Stimulated activated naive CD8-positive, alpha-beta T cell treated with anti-CD3 and anti-CD28 coated beads, Interleukin-15, amount 100 ng/mL, for 72 hours (primary cell): ENCODE measurements at regions not wholly inside any gene's neighbourhood (a gene's known extent, or its start where the extent isn't known, plus 50 kb on each side); places are given as distances from the start of the nearest gene placed in this dataset.
A peak's percentile ranks its signal among the peaks of the same experiment; 100 is the strongest.

Experiments used
- ATAC-seq: fragments of 150-1000 bp; cut with Tn5 transposase; 2 replicates; pipeline ENCODE4 v1.10.0; 2021; ENCODE audit warnings: mild to moderate bottlenecking, moderate library complexity
- DNase-seq, 2 donors: peaks; one replicate each; pipeline ENCODE4 v3.0.0; 2021 to 2022
- H3K27ac Mint-ChIP-seq, 2 donors: one replicate each; pipeline ENCODE4 v1.8.0; 2022; ENCODE audit warnings: mild to moderate bottlenecking in 2 of 2, mixed read lengths in 2 of 2, moderate library complexity in 2 of 2
- H3K27me3 Mint-ChIP-seq: one replicate; pipeline ENCODE4 v1.8.0; 2022; ENCODE audit warnings: mixed read lengths
- H3K4me1 Mint-ChIP-seq: one replicate; pipeline ENCODE4 v1.8.0; 2022; ENCODE audit warnings: mild to moderate bottlenecking, mixed read lengths
- H3K4me3 Mint-ChIP-seq, 2 donors: one replicate each; pipeline ENCODE4 v1.8.0; 2022; ENCODE audit warnings: mild to moderate bottlenecking in 2 of 2, mixed read lengths in 2 of 2, moderate library complexity in 1 of 2
- H3K9me3 Mint-ChIP-seq, 2 donors: one replicate each; pipeline ENCODE4 v1.8.0; 2022; ENCODE audit warnings: mixed read lengths in 2 of 2

DNA sequence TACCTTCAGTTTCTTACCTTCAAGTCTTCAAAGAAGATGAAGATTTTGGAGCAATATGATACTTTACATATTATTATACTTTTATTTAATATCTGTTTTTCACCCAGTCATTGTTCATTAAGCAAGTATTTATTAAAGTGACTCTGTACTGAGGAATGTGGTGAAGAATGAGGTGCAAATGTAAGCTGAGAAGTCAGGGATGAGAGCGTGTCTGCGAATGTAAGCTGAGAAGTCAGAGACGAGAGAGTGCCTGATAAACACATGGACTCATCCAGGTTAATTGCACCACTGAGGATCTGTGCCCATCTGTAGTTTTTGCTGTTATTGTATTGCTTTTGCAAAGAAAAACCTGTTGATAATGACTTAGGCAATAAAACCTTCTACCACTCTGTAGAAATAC, 211.9 kb upstream of the FAR2 start:
- no peak for DNase-seq
- ATAC-seq: no peak
- no peak overlapping the region for H3K27ac Mint-ChIP-seq
- H3K4me3 Mint-ChIP-seq: no peak overlapping the region
- no peaks in the 10 kb centered on the region for H3K4me1 Mint-ChIP-seq
- H3K9me3 Mint-ChIP-seq: no peaks in the 10 kb centered on the region
- peaks cover 18% of the 10 kb centered on the region for H3K27me3 Mint-ChIP-seq

DNA sequence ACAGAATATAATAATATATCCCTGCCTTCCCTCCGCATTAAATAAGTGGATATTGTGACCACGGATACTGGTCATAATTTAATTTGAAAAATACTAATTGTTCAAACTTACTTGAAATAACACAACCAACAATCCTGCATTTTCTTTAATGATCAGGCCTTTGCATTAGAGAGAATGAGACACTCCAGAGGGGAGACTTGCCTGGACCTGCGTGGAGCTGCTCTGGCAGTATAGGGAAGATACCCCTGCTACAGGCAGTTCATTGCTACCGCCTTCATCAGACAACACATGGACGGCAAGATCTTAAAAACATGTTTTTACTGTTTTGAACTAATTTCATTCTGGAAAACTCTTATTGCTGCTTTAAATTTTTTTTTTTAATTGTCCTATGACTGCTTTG, 211.0 kb upstream of the FAR2 start:
- H3K27me3 Mint-ChIP-seq: peaks cover 18% of the 10 kb centered on the region
- DNase-seq: no peak
- no peak for ATAC-seq
- no peaks in the 10 kb centered on the region for H3K9me3 Mint-ChIP-seq
- no peak overlapping the region for H3K27ac Mint-ChIP-seq
- H3K4me3 Mint-ChIP-seq: no peak overlapping the region
- no peaks in the 10 kb centered on the region for H3K4me1 Mint-ChIP-seq

DNA sequence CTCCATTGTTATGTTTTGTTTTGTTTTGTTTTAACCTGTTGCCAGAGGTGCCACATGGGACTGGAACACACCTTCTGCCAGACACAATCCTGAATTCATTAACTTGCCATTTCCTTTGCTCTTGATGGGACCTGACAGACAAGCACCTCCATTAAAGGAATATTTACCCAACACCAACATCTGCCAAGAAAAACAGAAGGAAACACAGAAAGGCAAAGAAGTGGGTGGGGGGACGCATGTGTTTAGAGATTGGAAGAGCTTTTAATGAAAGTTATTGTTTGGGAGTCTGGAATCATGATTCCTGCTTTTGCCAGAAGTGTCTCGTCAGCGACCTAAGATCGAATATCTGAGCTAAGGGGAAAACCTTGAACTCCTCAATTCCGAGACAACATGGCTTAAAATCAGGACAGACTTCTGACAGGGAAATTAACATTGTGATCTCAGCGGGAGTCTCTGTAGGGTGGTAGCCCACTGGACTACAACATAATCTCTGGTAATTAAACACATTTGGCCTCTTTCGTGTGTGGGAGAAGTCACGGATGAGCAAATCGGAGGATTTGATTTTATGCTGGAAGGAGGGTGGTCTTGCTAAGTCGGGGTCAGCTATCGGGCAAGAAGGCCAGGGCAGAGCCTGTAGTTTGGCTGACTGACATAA, 210.4 kb upstream of the FAR2 start:
- peak overlapping the region in 1 of 2 donors; percentile 58 for H3K27ac Mint-ChIP-seq
- H3K9me3 Mint-ChIP-seq: no peaks in the 10 kb centered on the region
- ATAC-seq: no peak
- peaks cover 18% of the 10 kb centered on the region for H3K27me3 Mint-ChIP-seq
- no peak overlapping the region for H3K4me3 Mint-ChIP-seq
- H3K4me1 Mint-ChIP-seq: no peaks in the 10 kb centered on the region
- no peak for DNase-seq

DNA sequence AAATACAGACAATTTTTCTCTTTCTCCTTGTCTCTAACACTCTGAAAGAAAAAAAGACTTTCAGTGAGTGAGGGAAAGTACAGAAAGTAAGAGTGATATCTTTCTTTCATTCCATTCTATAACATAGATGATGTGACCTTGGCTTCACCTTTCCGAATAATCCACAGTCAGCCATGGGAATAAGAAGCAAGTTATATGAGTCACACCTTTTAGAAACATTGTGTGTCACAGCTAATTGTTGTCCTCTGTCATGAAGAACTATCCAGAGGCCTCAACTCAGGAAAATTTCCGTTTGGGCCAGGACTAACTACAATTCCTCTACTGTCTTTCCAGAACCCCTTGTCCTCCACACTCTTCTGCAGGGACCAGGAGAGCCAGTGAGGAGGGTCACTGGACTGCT, 209.7 kb upstream of the FAR2 start:
- Mint-ChIP-seq H3K9me3 (no peaks in the 10 kb centered on the region), H3K27ac (no peak overlapping the region), H3K27me3 (peaks cover 18% of the 10 kb centered on the region), H3K4me3 (no peak overlapping the region), H3K4me1 (no peaks in the 10 kb centered on the region)
- DNase-seq (no peak), ATAC-seq (no peak)

DNA sequence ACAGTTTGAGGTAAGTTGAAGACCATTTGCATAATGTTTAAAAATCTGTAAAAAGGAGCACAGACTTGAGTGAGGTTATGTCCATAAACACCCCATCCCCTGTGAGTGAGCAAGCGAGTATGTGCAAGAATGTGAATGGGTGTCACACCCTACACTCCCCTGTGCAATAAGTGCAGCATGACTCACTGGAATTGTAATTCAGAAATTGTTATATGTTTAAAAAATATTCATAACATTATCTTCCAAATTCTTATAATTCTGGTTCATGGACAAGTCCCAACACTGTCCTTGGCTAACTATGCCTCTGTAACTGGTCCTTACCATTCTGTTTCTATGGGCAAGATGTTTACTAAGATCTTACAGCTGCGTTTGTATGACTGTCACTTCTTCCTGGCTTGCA, 207.8 kb upstream of the FAR2 start:
- no peak for DNase-seq

DNA sequence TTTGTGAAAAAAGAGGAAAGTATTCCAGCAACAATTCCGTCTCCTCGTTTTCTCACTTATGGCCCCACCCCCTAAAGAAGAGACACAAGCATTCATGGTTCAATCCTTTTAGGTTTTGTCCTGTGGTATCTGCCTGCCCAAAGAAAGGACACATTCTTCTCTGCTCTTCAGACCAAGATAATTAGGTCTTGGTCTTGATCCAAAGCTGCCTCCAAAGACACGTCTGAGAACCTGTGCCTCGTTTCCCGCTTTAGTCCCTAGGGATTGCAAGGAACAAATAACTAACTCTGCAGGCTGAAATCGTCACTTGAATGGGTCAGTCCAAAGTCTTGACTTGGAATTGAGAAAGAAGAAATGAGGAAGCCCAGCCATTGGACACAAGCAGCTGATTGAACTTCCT, 202.7 kb upstream of the FAR2 start:
- no peaks in the 10 kb centered on the region for H3K9me3 Mint-ChIP-seq
- DNase-seq: no peak

More for the DNA sequence above, 207.8 kb upstream of the FAR2 start:
- Mint-ChIP-seq H3K27me3 (peaks cover 18% of the 10 kb centered on the region), H3K9me3 (no peaks in the 10 kb centered on the region), H3K4me3 (no peak overlapping the region), H3K4me1 (no peaks in the 10 kb centered on the region), H3K27ac (no peak overlapping the region)
- no peak for ATAC-seq

DNA sequence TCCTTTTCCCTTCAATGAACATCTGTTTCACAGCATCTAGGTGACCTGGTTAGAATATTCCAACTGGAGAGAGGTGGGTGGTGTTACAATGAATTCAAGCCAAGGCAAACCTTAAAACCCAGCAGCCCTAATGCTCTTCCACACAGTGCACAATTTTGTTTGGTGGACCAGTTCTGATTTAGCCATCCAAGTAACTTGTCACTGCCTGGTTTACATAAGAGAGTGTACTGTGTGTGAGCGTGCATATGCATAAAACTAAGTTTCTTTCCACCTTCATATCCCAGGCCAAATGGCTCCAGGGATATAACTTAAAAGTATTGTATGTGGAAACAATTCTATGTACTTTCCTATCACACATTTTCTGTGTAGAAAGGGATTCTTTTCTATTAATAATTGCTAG, 200.4 kb upstream of the FAR2 start:
- Mint-ChIP-seq H3K27me3 (no peaks in the 10 kb centered on the region), H3K27ac (no peak overlapping the region), H3K4me1 (no peaks in the 10 kb centered on the region), H3K4me3 (no peak overlapping the region), H3K9me3 (no peaks in the 10 kb centered on the region)
- DNase-seq (no peak), ATAC-seq (no peak)

More for the DNA sequence above, 202.7 kb upstream of the FAR2 start:
- Mint-ChIP-seq H3K27ac (no peak overlapping the region), H3K4me3 (no peak overlapping the region), H3K4me1 (no peaks in the 10 kb centered on the region), H3K27me3 (no peaks in the 10 kb centered on the region)
- no peak for ATAC-seq

DNA sequence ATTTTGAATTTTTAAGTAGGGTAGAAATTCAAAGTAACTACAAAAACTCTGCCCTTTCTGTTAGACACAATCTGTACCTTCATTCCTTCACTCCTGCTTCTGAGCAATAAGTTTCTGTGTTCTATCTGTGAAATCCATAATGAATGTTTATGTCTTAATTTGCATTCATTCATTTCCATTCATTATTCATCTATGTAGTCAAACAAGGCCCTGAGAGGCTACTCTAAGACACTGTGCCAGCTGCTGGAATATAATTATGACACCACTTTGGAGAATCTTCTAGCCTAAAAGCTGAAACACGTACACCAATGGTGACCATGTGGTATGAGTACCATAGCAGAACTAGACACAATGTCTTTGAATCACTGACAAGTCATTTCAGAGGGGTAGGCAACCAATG, 199.9 kb upstream of the FAR2 start:
- Mint-ChIP-seq H3K9me3 (no peaks in the 10 kb centered on the region), H3K27ac (no peak overlapping the region), H3K4me1 (no peaks in the 10 kb centered on the region), H3K27me3 (no peaks in the 10 kb centered on the region), H3K4me3 (no peak overlapping the region)
- ATAC-seq: no peak
- DNase-seq: no peak

DNA sequence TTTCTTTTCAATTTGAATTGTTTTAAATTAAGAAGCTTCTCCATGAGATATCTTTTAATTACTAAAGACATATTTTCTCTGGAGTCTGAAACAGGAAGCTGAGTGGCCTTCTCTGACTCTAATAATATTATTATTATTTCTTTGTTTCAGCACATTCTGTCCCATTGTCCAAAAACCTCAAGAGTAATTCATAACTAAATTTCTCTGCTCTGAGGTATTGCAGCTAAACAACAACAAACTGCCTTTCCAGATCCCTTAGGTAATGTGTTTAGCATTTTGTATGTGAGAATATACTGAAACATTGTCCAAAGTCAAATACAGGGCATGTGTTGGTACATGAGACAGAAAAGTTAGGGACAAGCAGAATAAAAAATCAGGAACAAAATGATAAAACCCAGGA, 199.0 kb upstream of the FAR2 start:
- Mint-ChIP-seq H3K4me3 (no peak overlapping the region), H3K27ac (no peak overlapping the region), H3K9me3 (no peaks in the 10 kb centered on the region), H3K4me1 (no peaks in the 10 kb centered on the region), H3K27me3 (no peaks in the 10 kb centered on the region)
- DNase-seq (no peak), ATAC-seq (no peak)

DNA sequence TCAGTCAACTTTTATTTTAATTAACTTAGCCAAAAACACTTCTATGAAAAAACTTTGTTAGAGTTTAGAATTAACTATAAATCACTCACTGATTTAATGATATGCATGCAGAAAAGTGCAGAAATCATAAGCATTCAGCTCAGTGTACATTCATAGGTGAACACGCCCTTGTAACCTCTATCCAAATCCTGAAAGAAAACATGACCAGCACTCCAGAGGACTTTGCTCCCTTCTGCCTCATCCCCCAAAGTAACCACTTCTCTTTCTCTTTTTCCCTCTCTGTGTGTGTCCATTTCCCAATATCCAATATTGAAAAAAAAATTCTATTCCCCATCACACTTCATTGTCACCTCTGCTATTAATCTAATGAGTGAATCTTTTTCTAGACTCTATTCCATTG, 197.1 kb upstream of the FAR2 start:
- no peak overlapping the region for H3K4me3 Mint-ChIP-seq
- H3K27ac Mint-ChIP-seq: no peak overlapping the region
- H3K27me3 Mint-ChIP-seq: no peaks in the 10 kb centered on the region
- DNase-seq (no peak), ATAC-seq (no peak)
- H3K9me3 Mint-ChIP-seq: no peaks in the 10 kb centered on the region
- H3K4me1 Mint-ChIP-seq: no peaks in the 10 kb centered on the region

DNA sequence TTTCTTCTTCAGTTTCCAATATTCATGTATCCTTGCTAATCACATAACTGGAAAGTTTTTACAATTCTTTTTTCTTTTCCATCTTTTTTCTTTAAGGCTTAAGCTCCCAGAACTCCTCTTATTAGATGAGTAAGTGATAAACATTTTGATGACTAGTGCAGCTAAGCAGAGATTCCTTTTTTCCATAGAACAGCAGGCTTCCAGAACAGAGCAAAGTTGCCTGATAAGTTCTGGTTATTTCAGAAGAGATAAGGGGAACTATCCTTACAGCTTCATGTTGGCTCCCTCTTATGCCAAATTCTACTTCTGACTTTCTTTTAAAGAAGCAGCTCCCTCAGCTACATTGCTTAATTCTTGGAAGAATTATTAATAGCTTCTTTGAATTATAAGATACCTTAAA, 194.7 kb upstream of the FAR2 start:
- ATAC-seq (no peak), DNase-seq (no peak)
- H3K4me3 Mint-ChIP-seq: no peak overlapping the region
- no peak overlapping the region for H3K27ac Mint-ChIP-seq
- H3K9me3 Mint-ChIP-seq: no peaks in the 10 kb centered on the region
- H3K27me3 Mint-ChIP-seq: no peaks in the 10 kb centered on the region
- H3K4me1 Mint-ChIP-seq: no peaks in the 10 kb centered on the region

DNA sequence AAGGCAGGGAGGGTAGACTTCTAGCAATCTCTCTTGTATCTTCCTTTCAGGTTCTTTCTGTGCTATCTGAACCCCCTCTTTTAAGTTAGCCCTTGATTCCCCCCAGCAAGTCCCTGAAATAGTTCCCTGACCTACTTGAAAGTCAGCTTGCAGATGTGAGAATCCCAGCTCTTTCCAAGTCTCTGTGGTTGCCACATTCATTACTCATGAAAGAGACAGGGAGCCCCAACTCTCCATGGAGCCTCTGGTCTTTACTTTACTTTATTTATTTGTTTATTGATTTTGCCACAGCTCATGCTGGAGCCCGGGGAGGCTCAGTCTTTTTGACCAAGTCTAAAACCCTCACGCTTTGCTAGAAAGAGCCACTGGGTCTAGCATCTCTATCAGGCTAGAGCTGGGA, 193.6 kb upstream of the FAR2 start:
- H3K27ac Mint-ChIP-seq: no peak overlapping the region
- no peaks in the 10 kb centered on the region for H3K9me3 Mint-ChIP-seq
- H3K27me3 Mint-ChIP-seq: no peaks in the 10 kb centered on the region
- no peak for ATAC-seq
- DNase-seq: no peak
- H3K4me3 Mint-ChIP-seq: no peak overlapping the region
- H3K4me1 Mint-ChIP-seq: no peaks in the 10 kb centered on the region

DNA sequence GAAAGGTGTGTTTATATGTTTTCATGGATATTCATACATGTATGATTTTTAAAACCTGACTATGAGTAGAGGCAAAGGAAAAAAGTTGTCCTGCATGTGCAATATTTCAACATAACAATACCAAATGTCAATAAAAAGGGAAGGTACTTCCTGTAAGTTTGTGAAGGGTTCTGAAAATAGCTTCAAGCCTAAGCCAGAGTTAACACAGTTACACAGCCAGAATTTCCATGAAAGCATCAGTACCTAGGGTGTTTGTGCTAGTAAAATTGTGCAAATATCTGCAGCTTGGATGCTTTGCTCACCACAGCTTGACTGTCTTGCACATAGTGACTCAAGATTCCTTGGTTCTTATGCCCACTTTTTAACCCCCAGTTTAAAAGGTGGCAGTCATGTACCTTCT, 193.1 kb upstream of the FAR2 start:
- DNase-seq (no peak), ATAC-seq (no peak)
- Mint-ChIP-seq H3K4me3 (no peak overlapping the region), H3K9me3 (no peaks in the 10 kb centered on the region), H3K27me3 (no peaks in the 10 kb centered on the region), H3K27ac (no peak overlapping the region), H3K4me1 (no peaks in the 10 kb centered on the region)

DNA sequence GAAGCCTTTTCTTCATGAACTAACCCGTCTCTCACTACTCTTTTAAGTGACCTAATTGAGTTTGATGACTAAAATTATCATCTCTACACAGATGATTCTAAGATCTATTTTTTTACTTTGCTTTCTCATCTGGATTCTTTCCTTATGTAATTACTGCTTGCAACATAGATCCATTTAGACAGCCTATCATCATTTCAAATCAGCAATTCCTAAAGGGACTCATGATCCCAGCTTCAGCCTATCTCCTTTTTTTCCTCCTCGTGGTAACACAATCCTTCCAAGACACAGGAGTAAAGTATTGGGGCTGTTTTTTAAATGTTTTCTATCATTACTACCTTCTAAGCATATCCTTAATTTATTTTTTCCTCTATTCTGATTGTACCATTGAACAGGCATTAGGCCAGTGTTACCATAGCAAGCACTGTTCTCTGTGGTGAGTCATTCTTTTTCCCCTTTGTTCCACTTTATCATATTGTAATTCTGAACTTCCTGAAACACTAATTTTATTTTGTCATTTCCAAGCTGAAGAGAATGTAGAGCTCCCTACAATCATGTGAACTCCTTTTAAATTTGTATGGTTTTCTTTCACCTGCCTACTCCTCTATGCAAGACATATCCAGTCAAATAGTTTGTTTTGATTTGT, 190.4 kb upstream of the FAR2 start:
- no peaks in the 10 kb centered on the region for H3K4me1 Mint-ChIP-seq
- DNase-seq: no peak
- no peaks in the 10 kb centered on the region for H3K9me3 Mint-ChIP-seq

DNA sequence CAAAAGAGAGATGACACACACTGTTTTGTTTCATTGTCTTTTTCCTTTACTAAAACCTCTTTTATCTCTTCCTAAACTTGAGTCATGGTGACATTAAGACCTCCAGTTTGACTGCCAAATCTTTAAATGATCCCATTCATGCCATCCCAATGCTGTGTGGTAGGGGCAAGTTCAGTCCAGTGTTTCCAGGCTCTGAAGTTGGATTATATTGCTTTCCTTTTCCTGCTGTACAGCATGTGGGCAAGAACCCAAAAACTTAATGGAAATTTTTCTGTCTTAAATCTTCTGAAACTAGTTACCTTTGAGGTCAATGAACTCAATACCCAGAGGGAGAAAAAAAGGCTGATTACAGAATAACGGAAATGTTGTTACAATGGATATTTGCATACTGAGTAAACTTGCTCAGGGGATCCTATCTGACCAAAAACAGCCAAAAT, 187.1 kb upstream of the FAR2 start:
- DNase-seq (no peak), ATAC-seq (no peak)
- Mint-ChIP-seq H3K4me3 (no peak overlapping the region), H3K9me3 (no peaks in the 10 kb centered on the region), H3K27me3 (peaks cover 15% of the 10 kb centered on the region), H3K27ac (no peak overlapping the region), H3K4me1 (no peaks in the 10 kb centered on the region)

More for the DNA sequence above, 190.4 kb upstream of the FAR2 start:
- no peak overlapping the region for H3K4me3 Mint-ChIP-seq
- peaks cover 15% of the 10 kb centered on the region for H3K27me3 Mint-ChIP-seq
- no peak for ATAC-seq
- no peak overlapping the region for H3K27ac Mint-ChIP-seq

DNA sequence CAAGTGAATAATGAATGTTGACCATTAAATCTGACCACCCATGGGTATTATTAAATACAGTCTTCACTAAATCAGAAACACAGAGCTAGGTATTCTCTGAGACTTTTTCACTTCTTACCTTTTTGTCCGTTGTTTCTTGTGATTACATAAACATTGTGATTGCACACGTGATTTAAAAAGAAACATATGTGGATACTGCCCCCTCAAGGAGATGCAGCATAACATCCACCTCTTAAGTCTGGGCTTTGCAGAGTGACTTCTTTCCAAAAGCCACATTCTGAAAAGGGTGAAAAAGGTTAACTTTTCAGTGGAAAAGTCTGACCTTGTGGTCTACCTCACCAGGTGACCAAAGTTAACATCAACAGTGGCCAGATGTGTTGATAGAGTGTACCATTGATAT, 185.5 kb upstream of the FAR2 start:
- Mint-ChIP-seq H3K4me3 (no peak overlapping the region), H3K27me3 (peaks cover 15% of the 10 kb centered on the region), H3K4me1 (no peaks in the 10 kb centered on the region), H3K27ac (no peak overlapping the region), H3K9me3 (no peaks in the 10 kb centered on the region)
- ATAC-seq (no peak), DNase-seq (no peak)
